ENCODE measurements at regions not wholly inside any gene's neighbourhood (a gene's known extent, or its start where the extent isn't known, plus 50 kb on each side); places are given as distances from the start of the nearest gene placed in this dataset.

DNA sequence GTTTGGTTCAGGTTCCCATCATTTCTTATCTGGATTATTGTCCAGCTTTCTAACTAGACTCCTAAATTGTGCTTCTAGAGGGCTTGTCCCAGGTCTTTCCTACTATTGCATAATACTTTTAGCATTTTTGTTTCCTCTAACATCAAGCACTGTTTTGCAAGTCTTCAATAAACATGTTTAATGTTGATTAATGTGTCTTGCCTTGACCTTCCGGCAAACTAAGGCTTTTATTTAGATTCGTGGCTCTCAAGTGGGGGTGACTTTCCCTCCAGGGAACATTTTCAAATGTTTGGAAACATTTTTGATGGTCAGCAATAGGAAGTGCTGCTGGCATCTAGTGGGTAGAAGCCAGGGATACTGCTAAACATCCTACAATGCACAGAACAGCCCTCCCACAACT is 90.7 kb downstream of the RPE65 start:
- Histone ChIP-seq H3K4me3 (ENCODE audit: low read length) (no peak overlapping the region), H3K9ac (ENCODE audit: low read depth, low read length) (no peak overlapping the region), H3K9me3 (ENCODE audit: insufficient read depth, low read depth, low read length) (no peaks in the 10 kb centered on the region), H3K27ac (ENCODE audit: low read length) (no peak overlapping the region), H3K4me1 (ENCODE audit: insufficient read depth, low read length) (no peaks in the 10 kb centered on the region), H3K27me3 (ENCODE audit: insufficient read depth, low read length) (no peaks in the 10 kb centered on the region), H3K36me3 (ENCODE audit: insufficient read depth, low read depth, low read length) (no peaks in the 10 kb centered on the region)

DNA sequence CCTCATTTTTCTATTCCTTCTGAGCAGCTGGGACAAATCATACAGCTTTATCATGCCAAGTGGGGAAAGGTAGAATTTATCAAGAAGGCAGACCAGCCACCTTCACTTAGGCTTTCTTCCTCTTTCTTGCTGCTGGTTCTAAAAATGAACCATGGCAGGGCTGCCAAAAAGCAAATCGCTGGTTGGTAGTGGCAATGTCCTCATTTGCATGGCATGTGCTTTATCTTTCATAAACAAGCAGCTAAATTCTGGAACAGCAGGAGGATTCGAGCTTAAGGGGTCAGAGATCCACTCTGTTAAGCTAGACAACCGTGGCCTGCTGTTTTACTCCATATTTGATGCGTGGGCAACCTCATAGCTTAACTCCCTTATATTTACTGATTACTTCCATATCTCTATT is 91.3 kb downstream of the RPE65 start:
- Histone ChIP-seq H3K36me3 (ENCODE audit: insufficient read depth, low read depth, low read length) (no peaks in the 10 kb centered on the region), H3K4me1 (ENCODE audit: insufficient read depth, low read length) (no peaks in the 10 kb centered on the region), H3K9me3 (ENCODE audit: insufficient read depth, low read depth, low read length) (no peaks in the 10 kb centered on the region), H3K4me3 (ENCODE audit: low read length) (no peak overlapping the region), H3K27ac (ENCODE audit: low read length) (no peak overlapping the region), H3K27me3 (ENCODE audit: insufficient read depth, low read length) (no peaks in the 10 kb centered on the region), H3K9ac (ENCODE audit: low read depth, low read length) (no peak overlapping the region)

DNA sequence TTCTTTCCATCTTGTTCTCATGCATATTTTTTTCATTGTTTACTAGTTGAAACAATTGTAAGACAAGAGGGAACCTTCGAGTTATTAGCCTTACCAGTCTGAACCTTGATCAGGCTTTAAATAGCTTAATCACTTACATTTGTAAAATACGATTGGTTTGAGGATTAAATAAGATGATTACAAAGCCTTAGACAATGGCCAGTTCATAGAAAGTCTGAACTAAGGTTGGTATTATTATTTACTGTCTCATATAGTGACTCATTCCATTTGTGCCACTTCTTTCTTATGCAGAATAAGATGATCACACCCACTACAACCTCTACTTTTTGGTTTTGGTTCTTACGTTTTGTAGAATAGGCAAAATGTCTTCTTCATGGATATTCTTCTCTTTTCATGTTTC is 94.1 kb downstream of the RPE65 start:
- Histone ChIP-seq H3K36me3 (ENCODE audit: insufficient read depth, low read depth, low read length) (no peaks in the 10 kb centered on the region), H3K9ac (ENCODE audit: low read depth, low read length) (no peak overlapping the region)

DNA sequence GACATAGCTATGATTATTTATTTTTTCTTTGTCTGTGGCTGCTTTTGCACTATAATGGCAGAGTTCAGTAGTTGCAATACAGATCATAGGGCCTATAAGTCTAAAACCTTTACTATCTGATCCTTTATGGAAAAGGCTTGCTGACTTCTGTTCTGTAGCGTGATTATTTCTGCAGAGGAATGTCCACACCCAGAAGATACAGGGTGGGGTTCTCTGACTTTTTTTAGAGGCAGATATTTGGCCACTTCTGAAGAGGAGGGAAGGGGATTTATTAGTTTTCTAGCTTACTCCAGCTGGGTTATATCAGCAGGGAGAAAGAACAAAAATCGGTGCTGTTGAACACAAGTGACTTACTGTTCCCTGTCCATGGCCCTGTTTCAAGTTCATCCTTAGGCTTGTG is 97.6 kb downstream of the RPE65 start:
- Histone ChIP-seq H3K9me3 (ENCODE audit: insufficient read depth, low read depth, low read length) (no peaks in the 10 kb centered on the region), H3K4me3 (ENCODE audit: low read length) (no peak overlapping the region), H3K36me3 (ENCODE audit: insufficient read depth, low read depth, low read length) (no peaks in the 10 kb centered on the region), H3K4me1 (ENCODE audit: insufficient read depth, low read length) (no peaks in the 10 kb centered on the region), H3K9ac (ENCODE audit: low read depth, low read length) (no peak overlapping the region), H3K27ac (ENCODE audit: low read length) (no peak overlapping the region), H3K27me3 (ENCODE audit: insufficient read depth, low read length) (no peaks in the 10 kb centered on the region)

More for the DNA sequence above, 94.1 kb downstream of the RPE65 start:
- H3K4me1 ChIP-seq (ENCODE audit: insufficient read depth, low read length) = no peaks in the 10 kb centered on the region
- H3K9me3 ChIP-seq (ENCODE audit: insufficient read depth, low read depth, low read length) = no peaks in the 10 kb centered on the region
- no peaks in the 10 kb centered on the region for H3K27me3 ChIP-seq (ENCODE audit: insufficient read depth, low read length)
- no peak overlapping the region for H3K27ac ChIP-seq (ENCODE audit: low read length)
- H3K4me3 ChIP-seq (ENCODE audit: low read length) = no peak overlapping the region

DNA sequence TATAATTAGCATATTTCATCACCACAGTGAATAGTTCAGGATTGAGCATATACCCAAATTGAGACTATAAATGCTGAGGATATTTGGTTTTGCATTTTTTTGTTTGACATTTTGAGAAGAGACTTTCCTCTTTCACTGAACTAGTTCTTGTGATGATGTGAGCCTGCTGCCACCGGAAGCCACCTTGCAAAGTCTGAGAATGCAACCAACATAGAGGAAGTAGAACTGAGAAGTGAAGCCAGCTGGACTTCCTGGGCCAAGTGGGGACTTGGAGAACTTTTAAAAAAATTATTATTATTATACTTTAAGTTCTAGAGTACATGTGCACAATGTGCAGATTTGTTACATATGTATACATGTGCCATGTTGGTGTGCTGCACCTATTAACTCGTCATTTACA is 102.3 kb downstream of the RPE65 start:
- Histone ChIP-seq H3K4me1 (ENCODE audit: insufficient read depth, low read length) (no peaks in the 10 kb centered on the region), H3K9ac (ENCODE audit: low read depth, low read length) (no peak overlapping the region), H3K9me3 (ENCODE audit: insufficient read depth, low read depth, low read length) (no peaks in the 10 kb centered on the region), H3K4me3 (ENCODE audit: low read length) (no peak overlapping the region), H3K36me3 (ENCODE audit: insufficient read depth, low read depth, low read length) (no peaks in the 10 kb centered on the region), H3K27ac (ENCODE audit: low read length) (no peak overlapping the region), H3K27me3 (ENCODE audit: insufficient read depth, low read length) (no peaks in the 10 kb centered on the region)

DNA sequence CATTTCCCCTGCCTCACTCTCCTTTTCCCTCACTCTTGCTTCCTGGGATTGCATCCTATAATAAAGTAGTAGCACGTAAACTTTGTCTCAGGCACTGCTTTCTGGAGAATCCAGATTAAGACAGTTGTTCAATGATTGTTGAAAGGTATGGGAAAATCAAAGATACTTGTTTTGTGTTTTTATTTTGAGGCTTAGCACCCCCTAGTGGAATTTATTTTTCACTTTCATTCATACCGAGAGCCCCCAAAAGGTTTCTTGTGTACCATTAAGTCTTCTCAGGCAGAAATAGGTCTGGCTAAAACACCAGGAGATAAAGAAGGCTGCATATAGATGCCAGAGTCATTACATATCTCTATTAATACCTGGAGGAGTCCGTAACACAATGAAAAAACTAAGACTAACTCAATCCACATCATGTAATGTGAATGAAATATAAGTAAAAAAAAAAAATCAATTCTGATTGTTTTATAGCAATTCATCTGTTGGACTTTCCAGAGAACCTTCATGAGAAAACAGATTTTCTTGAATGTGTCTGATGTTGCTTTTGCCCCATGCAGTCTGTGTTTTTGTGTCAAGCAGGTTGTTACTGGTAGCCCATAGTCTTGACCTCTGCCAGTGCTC is 103.5 kb downstream of the RPE65 start:
- no peaks in the 10 kb centered on the region for H3K27me3 ChIP-seq (ENCODE audit: insufficient read depth, low read length)
- no peak overlapping the region for H3K4me3 ChIP-seq (ENCODE audit: low read length)
- H3K27ac ChIP-seq (ENCODE audit: low read length) = no peak overlapping the region
- H3K36me3 ChIP-seq (ENCODE audit: insufficient read depth, low read depth, low read length) = no peaks in the 10 kb centered on the region
- no peak overlapping the region for H3K9ac ChIP-seq (ENCODE audit: low read depth, low read length)
- no peaks in the 10 kb centered on the region for H3K9me3 ChIP-seq (ENCODE audit: insufficient read depth, low read depth, low read length)
- H3K4me1 ChIP-seq (ENCODE audit: insufficient read depth, low read length) = no peaks in the 10 kb centered on the region

DNA sequence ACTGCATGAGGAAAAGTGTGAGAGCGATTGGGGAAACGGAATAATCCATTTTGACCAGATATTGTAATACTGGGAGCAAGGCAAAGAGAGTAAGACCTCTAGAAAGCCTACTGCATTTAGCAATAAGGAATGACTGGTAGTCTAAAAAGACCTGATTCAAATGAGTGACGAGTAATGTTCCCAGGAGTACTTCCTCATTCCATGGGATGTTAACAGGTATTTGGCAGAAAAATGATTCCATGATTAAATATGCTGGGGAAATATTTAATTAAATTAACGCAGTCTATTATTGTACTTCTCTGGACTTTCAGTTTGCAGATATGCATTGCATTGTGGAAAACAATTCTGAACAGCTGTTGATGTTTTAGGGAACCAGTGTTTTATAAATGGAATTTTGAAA is 105.5 kb downstream of the RPE65 start:
- no peak overlapping the region for H3K27ac ChIP-seq (ENCODE audit: low read length)
- H3K36me3 ChIP-seq (ENCODE audit: insufficient read depth, low read depth, low read length) = no peaks in the 10 kb centered on the region

DNA sequence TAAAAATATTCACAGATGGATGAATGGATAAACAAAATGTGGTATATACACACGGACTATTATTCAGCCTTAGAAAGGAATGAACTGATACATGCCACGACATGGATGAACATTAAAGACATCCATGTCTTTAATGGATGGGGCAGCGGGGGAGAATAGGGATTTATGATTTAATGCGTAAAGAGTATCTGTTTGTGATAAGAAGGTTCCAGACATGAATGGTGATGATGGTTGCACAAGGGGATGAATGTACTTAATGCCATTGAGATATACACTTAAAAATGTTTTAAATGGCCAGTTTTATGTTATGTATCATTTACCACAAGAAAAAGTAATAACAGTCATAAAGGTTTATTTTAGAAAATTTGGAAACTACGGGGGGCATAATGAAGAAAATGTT is 108.6 kb upstream of the WLS start:
- no peaks in the 10 kb centered on the region for H3K9me3 ChIP-seq (ENCODE audit: insufficient read depth, low read depth, low read length)
- no peaks in the 10 kb centered on the region for H3K27me3 ChIP-seq (ENCODE audit: insufficient read depth, low read length)
- H3K9ac ChIP-seq (ENCODE audit: low read depth, low read length) = no peak overlapping the region
- H3K4me3 ChIP-seq (ENCODE audit: low read length) = no peak overlapping the region
- no peak overlapping the region for H3K27ac ChIP-seq (ENCODE audit: low read length)
- H3K36me3 ChIP-seq (ENCODE audit: insufficient read depth, low read depth, low read length) = no peaks in the 10 kb centered on the region
- H3K4me1 ChIP-seq (ENCODE audit: insufficient read depth, low read length) = no peaks in the 10 kb centered on the region

More for the DNA sequence above, 105.5 kb downstream of the RPE65 start:
- H3K4me1 ChIP-seq (ENCODE audit: insufficient read depth, low read length) = no peaks in the 10 kb centered on the region
- no peaks in the 10 kb centered on the region for H3K27me3 ChIP-seq (ENCODE audit: insufficient read depth, low read length)
- H3K4me3 ChIP-seq (ENCODE audit: low read length) = no peak overlapping the region
- H3K9ac ChIP-seq (ENCODE audit: low read depth, low read length) = no peak overlapping the region
- no peaks in the 10 kb centered on the region for H3K9me3 ChIP-seq (ENCODE audit: insufficient read depth, low read depth, low read length)

DNA sequence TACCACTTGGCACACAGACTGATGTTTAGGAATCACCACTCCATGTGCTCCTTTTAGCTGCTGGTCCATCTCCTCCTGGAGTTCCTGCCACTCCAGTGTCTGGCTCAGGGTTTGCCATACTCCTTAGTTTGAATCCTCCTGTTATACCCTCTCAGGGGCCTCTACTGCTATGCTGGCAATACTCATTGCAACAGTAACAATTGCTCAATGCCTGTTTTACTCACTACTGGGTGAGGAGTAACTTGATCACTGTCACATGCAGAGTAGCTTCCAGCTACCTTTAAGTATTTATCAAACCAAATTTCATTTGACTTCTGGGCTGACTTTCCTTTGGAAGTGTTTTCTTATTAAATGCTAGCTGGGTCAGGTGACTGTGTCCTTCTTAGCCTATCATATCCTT is 107.2 kb upstream of the WLS start:
- no peaks in the 10 kb centered on the region for H3K4me1 ChIP-seq (ENCODE audit: insufficient read depth, low read length)
- no peak overlapping the region for H3K4me3 ChIP-seq (ENCODE audit: low read length)
- no peaks in the 10 kb centered on the region for H3K27me3 ChIP-seq (ENCODE audit: insufficient read depth, low read length)
- no peaks in the 10 kb centered on the region for H3K36me3 ChIP-seq (ENCODE audit: insufficient read depth, low read depth, low read length)
- H3K27ac ChIP-seq (ENCODE audit: low read length) = no peak overlapping the region
- H3K9me3 ChIP-seq (ENCODE audit: insufficient read depth, low read depth, low read length) = no peaks in the 10 kb centered on the region
- H3K9ac ChIP-seq (ENCODE audit: low read depth, low read length) = no peak overlapping the region

DNA sequence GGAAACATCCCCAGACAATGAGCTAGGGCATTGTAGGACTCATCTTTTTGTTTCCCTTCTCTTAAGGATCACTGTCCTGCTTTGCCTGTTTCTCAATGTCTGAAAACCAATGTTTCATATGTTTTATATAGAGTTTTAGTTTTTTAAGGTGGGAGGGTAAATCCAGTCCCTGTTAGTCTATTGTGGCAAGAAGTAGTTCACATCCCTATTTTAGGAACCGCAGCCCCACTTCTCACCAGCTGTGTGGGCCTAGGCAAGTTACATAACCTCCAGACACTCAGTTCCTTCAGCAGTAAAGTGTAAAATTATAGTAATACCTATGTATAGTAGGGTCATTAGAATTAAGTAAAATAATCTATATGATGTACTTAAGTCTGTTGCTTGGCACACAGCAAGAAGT is 105.8 kb upstream of the WLS start:
- H3K4me1 ChIP-seq (ENCODE audit: insufficient read depth, low read length) = no peaks in the 10 kb centered on the region
- no peak overlapping the region for H3K9ac ChIP-seq (ENCODE audit: low read depth, low read length)
- no peak overlapping the region for H3K27ac ChIP-seq (ENCODE audit: low read length)
- no peaks in the 10 kb centered on the region for H3K36me3 ChIP-seq (ENCODE audit: insufficient read depth, low read depth, low read length)
- H3K4me3 ChIP-seq (ENCODE audit: low read length) = no peak overlapping the region
- no peaks in the 10 kb centered on the region for H3K27me3 ChIP-seq (ENCODE audit: insufficient read depth, low read length)
- H3K9me3 ChIP-seq (ENCODE audit: insufficient read depth, low read depth, low read length) = no peaks in the 10 kb centered on the region

DNA sequence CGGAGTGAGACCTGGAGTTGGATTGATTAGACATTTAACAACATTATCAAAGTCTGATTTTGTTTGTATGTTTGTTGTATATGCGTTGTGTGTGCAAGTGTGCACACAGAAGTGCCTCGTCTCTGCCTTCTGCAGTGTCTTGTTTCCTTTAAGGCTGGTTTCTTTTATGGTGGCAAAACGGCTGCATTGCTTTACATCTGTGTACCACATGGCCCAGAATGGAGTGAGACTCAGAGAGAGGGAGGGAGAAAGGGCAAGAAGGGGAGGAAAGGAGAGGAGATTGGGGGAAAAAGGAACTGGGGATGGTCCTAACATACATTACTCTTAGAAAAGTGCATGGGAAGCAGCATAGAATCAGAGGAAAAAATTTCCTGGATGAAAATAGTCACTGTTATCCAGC is 99.7 kb upstream of the WLS start:
- H3K9ac ChIP-seq (ENCODE audit: low read depth, low read length) = no peak overlapping the region
- no peak overlapping the region for H3K4me3 ChIP-seq (ENCODE audit: low read length)
- no peak overlapping the region for H3K27ac ChIP-seq (ENCODE audit: low read length)
- H3K27me3 ChIP-seq (ENCODE audit: insufficient read depth, low read length) = no peaks in the 10 kb centered on the region
- no peaks in the 10 kb centered on the region for H3K36me3 ChIP-seq (ENCODE audit: insufficient read depth, low read depth, low read length)
- no peaks in the 10 kb centered on the region for H3K4me1 ChIP-seq (ENCODE audit: insufficient read depth, low read length)
- no peaks in the 10 kb centered on the region for H3K9me3 ChIP-seq (ENCODE audit: insufficient read depth, low read depth, low read length)

DNA sequence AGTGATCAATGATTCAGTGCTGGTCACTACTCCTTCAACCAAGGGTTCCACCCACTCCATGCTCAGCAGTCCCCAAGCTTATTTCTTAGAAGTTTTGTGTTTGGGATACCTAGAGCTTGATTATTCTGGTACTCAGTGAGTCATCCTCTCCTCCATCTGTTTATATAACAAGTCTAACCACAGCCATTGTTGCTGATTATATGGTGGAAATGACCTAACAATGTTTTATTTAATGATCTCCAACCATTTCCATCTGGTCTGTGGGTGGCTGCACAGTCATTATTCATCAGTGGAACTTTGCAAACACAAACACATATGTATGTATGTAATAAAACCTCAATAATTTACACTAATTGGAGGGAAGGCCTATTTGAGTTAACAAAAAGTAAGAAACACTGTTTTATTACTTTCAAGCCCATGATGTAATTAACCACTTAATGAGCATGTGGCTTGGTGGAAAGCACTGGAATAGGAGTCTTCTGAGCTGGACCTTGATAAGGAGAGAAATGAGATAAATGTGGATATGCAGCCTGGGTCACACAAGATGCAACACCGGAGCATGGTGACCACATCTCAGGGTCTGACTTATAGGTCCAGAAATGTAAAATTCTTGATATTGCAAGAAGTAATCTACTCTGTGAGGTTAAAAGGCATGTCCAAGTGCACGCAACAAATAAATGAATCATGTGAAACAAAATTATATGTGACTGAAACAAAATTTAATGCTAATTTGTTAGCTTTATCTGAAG is 99.0 kb upstream of the WLS start:
- no peaks in the 10 kb centered on the region for H3K36me3 ChIP-seq (ENCODE audit: insufficient read depth, low read depth, low read length)
- no peaks in the 10 kb centered on the region for H3K4me1 ChIP-seq (ENCODE audit: insufficient read depth, low read length)
- no peaks in the 10 kb centered on the region for H3K27me3 ChIP-seq (ENCODE audit: insufficient read depth, low read length)
- H3K9me3 ChIP-seq (ENCODE audit: insufficient read depth, low read depth, low read length) = no peaks in the 10 kb centered on the region
- no peak overlapping the region for H3K27ac ChIP-seq (ENCODE audit: low read length)
- H3K4me3 ChIP-seq (ENCODE audit: low read length) = no peak overlapping the region
- H3K9ac ChIP-seq (ENCODE audit: low read depth, low read length) = no peak overlapping the region
